HCT116 (cell line): ENCODE measurements at regions not wholly inside any gene's neighbourhood (a gene's known extent, or its start where the extent isn't known, plus 50 kb on each side); places are given as distances from the start of the nearest gene placed in this dataset.

Experiments used
- ATAC-seq: fragments of 200-7000 bp; cut with Tn5 transposase; 2 replicates; pipeline ENCODE4 v1.9.1; 2020; ENCODE audit warnings: mild to moderate bottlenecking, moderate library complexity
- BruUV-seq: library from RNA; stranded (reverse); fragments of 400-500 nt; replicated peaks from 2 replicates; lab custom pipeline; 2021; lab: Mats Ljungman, UMichigan
- CTCF ChIA-PET: fragments of 300-600 bp; sonication (Branson Sonifier 250); formaldehyde crosslinking; loops from one replicate; lab custom pipeline; 2021; ENCODE audit warnings: antibody characterized with exemption; lab: Charles Lee
- POLR2A ChIA-PET: fragments of 300-600, 350-600 bp; sonication (Branson Sonifier 250); formaldehyde crosslinking; loops from one replicate; lab custom pipeline; 2021; ENCODE audit warnings: antibody characterized with exemption; lab: Charles Lee
- RAD21 ChIA-PET, 2 experiments: fragments of 300-600 bp; sonication (Branson Sonifier 250); formaldehyde crosslinking; loops; one replicate each; lab custom pipeline; 2023; ENCODE audit warnings: low total read pairs in 2 of 2; ENCODE audit not compliant: uncharacterized antibody in 2 of 2, unreplicated experiment in 2 of 2, low non-redundant PET in 1 of 2; lab: Charles Lee
- DNase-seq: peaks from one replicate; pipeline ENCODE4 v3.0.0-alpha.2; 2010; ENCODE audit warnings: low read depth, low spot score
- H2AFZ ChIP-seq: fragments of 200-600 bp; shearing (Covaris generic), sonication (generic); 2 replicates; pipeline ENCODE4 v1.6.1; 2017; ENCODE audit warnings: low read depth, mixed run types, mixed read lengths, antibody characterized with exemption, low read length; ENCODE audit not compliant: poor library complexity, severe bottlenecking
- H3K27ac ChIP-seq: 2 replicates; pipeline ENCODE4 v1.5.1; 2012; ENCODE audit warnings: low read depth, low read length
- H3K27me3 ChIP-seq: fragments of 200-600 bp; sonication (generic); 2 replicates; pipeline ENCODE4 v1.6.1; 2016; ENCODE audit warnings: mixed run types, low read length, mixed read lengths; ENCODE audit not compliant: insufficient read depth
- H3K36me3 ChIP-seq, 2 experiments: fragments of 200-500 bp in 1 of 2; fragments of 200-600 bp in 1 of 2; sonication (Bioruptor generic) in 1 of 2; sonication (generic) in 1 of 2; 2 replicates each; pipeline versions ENCODE4 v1.5.1 to v1.6.1; 2014 to 2016; ENCODE audit warnings: low read length in 2 of 2, inconsistent platforms in 1 of 2, mixed read lengths in 1 of 2, mixed run types in 1 of 2; ENCODE audit not compliant: insufficient read depth in 2 of 2, control insufficient read depth in 1 of 2
- H3K4me1 ChIP-seq, 2 experiments: fragments of 200-600 bp in 1 of 2; sonication (generic) in 1 of 2; 2 replicates each; pipeline versions ENCODE4 v1.5.1 to v1.6.1; 2012 to 2017; ENCODE audit warnings: low read length in 2 of 2, inconsistent platforms in 1 of 2, mild to moderate bottlenecking in 1 of 2, mixed read lengths in 1 of 2, mixed run types in 1 of 2, moderate library complexity in 1 of 2; ENCODE audit not compliant: insufficient read depth in 2 of 2, control insufficient read depth in 1 of 2
- H3K4me2 ChIP-seq: fragments of 200-600 bp; sonication (generic); 2 replicates; pipeline ENCODE4 v1.6.1; 2017; ENCODE audit warnings: mixed run types, low read length, mixed read lengths
- H3K4me3 ChIP-seq, 2 experiments: fragments of 200-600 bp in 1 of 2; sonication (generic) in 1 of 2; replicated peaks in 1 of 2; 2 replicates each; pipeline ENCODE4 v1.5.1; 2011 to 2016; ENCODE audit warnings: low read length in 2 of 2, control low read depth in 1 of 2, low read depth in 1 of 2, mild to moderate bottlenecking in 1 of 2, mixed read lengths in 1 of 2, mixed run types in 1 of 2
- H3K79me2 ChIP-seq: fragments of 200-600 bp; sonication (generic); 2 replicates; pipeline ENCODE4 v1.6.1; 2017; ENCODE audit warnings: mild to moderate bottlenecking, mixed run types, low read length, moderate library complexity, mixed read lengths; ENCODE audit not compliant: insufficient read depth
- H3K9ac ChIP-seq: fragments of 200-600 bp; sonication (generic); 2 replicates; pipeline ENCODE4 v1.6.1; 2016; ENCODE audit warnings: low read length, mixed read lengths
- H3K9me2 ChIP-seq: fragments of 200-600 bp; sonication (generic), shearing (Covaris generic); 2 replicates; pipeline ENCODE4 v1.6.1; 2017; ENCODE audit warnings: mixed run types, mild to moderate bottlenecking, moderate library complexity; ENCODE audit not compliant: insufficient read depth
- H3K9me3 ChIP-seq, 2 experiments: fragments of 200-500 bp in 1 of 2; fragments of 200-600 bp in 1 of 2; sonication (Bioruptor generic) in 1 of 2; sonication (generic) in 1 of 2; 2 replicates each; pipeline ENCODE4 v1.6.1; 2014 to 2017; ENCODE audit warnings: low read length in 2 of 2, mixed read lengths in 2 of 2, inconsistent platforms in 1 of 2, low read depth in 1 of 2, mild to moderate bottlenecking in 1 of 2, mixed run types in 1 of 2, moderate library complexity in 1 of 2; ENCODE audit not compliant: control insufficient read depth in 1 of 2, insufficient read depth in 1 of 2
- H4K20me1 ChIP-seq: fragments of 200-600 bp; sonication (generic), shearing (Covaris generic); 2 replicates; pipeline ENCODE4 v1.6.1; 2017; ENCODE audit warnings: mixed run types, mild to moderate bottlenecking, moderate library complexity; ENCODE audit not compliant: insufficient read depth
- CBX3 ChIP-seq: IDR thresholded peaks from 2 replicates; pipeline ENCODE4 v1.6.1; 2012; ENCODE audit warnings: low read depth
- CEBPB ChIP-seq: IDR thresholded peaks from 2 replicates; pipeline ENCODE4 v1.6.1; 2012; ENCODE audit warnings: low read depth
- CTCF ChIP-seq, 3 experiments: fragments of 200-600 bp in 1 of 3; sonication (generic) in 1 of 3; IDR thresholded peaks in 2 of 3; conservative IDR thresholded peaks in 1 of 3; 2 replicates each; pipeline ENCODE4 v1.5.1; 2012 to 2017; ENCODE audit warnings: low read depth in 2 of 3, low read length in 2 of 3, antibody characterized with exemption in 1 of 3, borderline replicate concordance in 1 of 3, control low read depth in 1 of 3, mild to moderate bottlenecking in 1 of 3, mixed read lengths in 1 of 3, mixed run types in 1 of 3, moderate library complexity in 1 of 3; ENCODE audit not compliant: insufficient read depth in 1 of 3
- EGR1 ChIP-seq: IDR thresholded peaks from 2 replicates; pipeline ENCODE4 v1.6.1; 2012; ENCODE audit warnings: low read depth
- ELF1 ChIP-seq: IDR thresholded peaks from 2 replicates; pipeline ENCODE4 v1.6.1; 2012; ENCODE audit warnings: low read depth, borderline replicate concordance
- EZH2 ChIP-seq: fragments of 200-600 bp; sonication (generic); IDR thresholded peaks from 2 replicates; pipeline ENCODE4 v1.6.1; 2017; ENCODE audit warnings: antibody characterized with exemption, mixed run types
- FOSL1 ChIP-seq: IDR thresholded peaks from 2 replicates; pipeline ENCODE4 v1.6.1; 2012; ENCODE audit warnings: low read depth
- JUND ChIP-seq: IDR thresholded peaks from 2 replicates; pipeline ENCODE4 v1.6.1; 2012
- MAX ChIP-seq: IDR thresholded peaks from 2 replicates; pipeline ENCODE4 v1.6.1; 2012
- POLR2A ChIP-seq: IDR thresholded peaks from 2 replicates; pipeline ENCODE4 v1.7.0; 2011; ENCODE audit warnings: borderline replicate concordance; ENCODE audit not compliant: insufficient read depth, insufficient read length; ENCODE audit errors: extremely low read depth
- RAD21 ChIP-seq: IDR thresholded peaks from 2 replicates; pipeline ENCODE4 v1.6.1; 2012; ENCODE audit warnings: low read depth, mild to moderate bottlenecking
- SIN3A ChIP-seq: IDR thresholded peaks from 2 replicates; pipeline ENCODE4 v1.6.1; 2012; ENCODE audit warnings: low read depth
- SP1 ChIP-seq: IDR thresholded peaks from 2 replicates; pipeline ENCODE4 v1.6.1; 2012; ENCODE audit warnings: low read depth
- TCF7L2 ChIP-seq: IDR thresholded peaks from 2 replicates; pipeline ENCODE4 v1.7.0; 2011; ENCODE audit warnings: borderline replicate concordance, inconsistent platforms; ENCODE audit not compliant: insufficient read depth, insufficient read length; ENCODE audit errors: extremely low read depth
- ZNF274 ChIP-seq: fragments of 200-500 bp; sonication (Bioruptor generic); IDR thresholded peaks from 2 replicates; pipeline ENCODE4 v1.6.1; 2014; ENCODE audit warnings: mild to moderate bottlenecking, low read depth, low read length, inconsistent platforms
- intact Hi-C: fragments of 100-400 bp; cut with micrococcal nuclease; formaldehyde crosslinking; loops from 2 replicates; pipeline ENCODE4 v1.10.0; 2022
- TF ChIP-seq, protein P1 (sequence below): IDR thresholded peaks from 2 replicates; pipeline ENCODE4 v1.6.1; 2012; ENCODE audit warnings: low read depth

GRCh38 chr10:123359539-123359938 lies 205.3 kb downstream of the BUB3 start:
- intact Hi-C loops, result no loop called here
- no peak for TF ChIP-seq TCF7L2
- TF ChIP-seq ZNF274, result no peak
- no peak for TF ChIP-seq EZH2
- TF ChIP-seq CTCF (IDR thresholded peaks at IDR 0.05 in 2 of 3, conservative IDR thresholded peaks at IDR 0.05 in 1 of 3; ENCODE audit: borderline replicate concordance in 1 of 3, insufficient read depth in 1 of 3, low read depth in 2 of 3, low read length in 2 of 3), result no peak
- TF ChIP-seq FOSL1, result no peak
- TF ChIP-seq POLR2A, result no peak
- TF ChIP-seq MAX, result no peak
- Histone ChIP-seq H3K9me3 (no peaks in the 10 kb centered on the region), H3K27me3 (no peaks in the 10 kb centered on the region), H3K36me3 (no peaks in the 10 kb centered on the region), H3K9me2 (no peaks in the 10 kb centered on the region), H4K20me1 (no peaks in the 10 kb centered on the region), H3K9ac (no peak overlapping the region), H3K4me3 (no peak overlapping the region), H3K27ac (no peak overlapping the region), H3K79me2 (no peaks in the 10 kb centered on the region), H3K4me2 (no peak overlapping the region), H2AFZ (no peak overlapping the region), H3K4me1 (no peaks in the 10 kb centered on the region)
- DNase-seq (no peak), ATAC-seq (no peak)
- ChIA-PET RAD21 (no interaction called here), CTCF (no interaction called here), POLR2A (no interaction called here)
- no TSS peak for BruUV-seq

DNA sequence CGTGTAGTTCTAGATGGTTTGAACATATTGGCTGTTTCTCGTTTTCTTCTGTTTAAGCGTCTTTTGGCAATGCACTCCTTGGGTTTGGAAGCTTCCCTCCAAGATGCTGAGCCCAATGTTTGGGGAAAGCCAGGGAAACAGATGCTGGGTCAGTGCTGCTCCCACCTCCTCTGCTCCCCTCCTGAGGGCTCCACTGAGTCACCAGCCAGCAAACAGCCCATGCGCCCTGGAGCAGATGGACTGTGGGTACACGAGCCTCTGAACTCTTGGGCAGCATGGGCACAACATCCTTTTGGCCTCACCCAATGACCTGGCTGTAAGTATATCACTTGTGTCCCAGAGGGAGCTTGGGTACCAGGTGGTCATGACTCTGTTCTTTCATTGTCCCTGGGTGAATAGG lies 207.6 kb downstream of the BUB3 start:
- H3K27me3 ChIP-seq, result no peaks in the 10 kb centered on the region
- no peak overlapping the region for H2AFZ ChIP-seq
- no peaks in the 10 kb centered on the region for H3K36me3 ChIP-seq
- CTCF ChIA-PET, result no interaction called here
- no peak for TF ChIP-seq TCF7L2
- TF ChIP-seq MAX, result no peak
- TF ChIP-seq CEBPB, result no peak
- TF ChIP-seq, protein P1, sequence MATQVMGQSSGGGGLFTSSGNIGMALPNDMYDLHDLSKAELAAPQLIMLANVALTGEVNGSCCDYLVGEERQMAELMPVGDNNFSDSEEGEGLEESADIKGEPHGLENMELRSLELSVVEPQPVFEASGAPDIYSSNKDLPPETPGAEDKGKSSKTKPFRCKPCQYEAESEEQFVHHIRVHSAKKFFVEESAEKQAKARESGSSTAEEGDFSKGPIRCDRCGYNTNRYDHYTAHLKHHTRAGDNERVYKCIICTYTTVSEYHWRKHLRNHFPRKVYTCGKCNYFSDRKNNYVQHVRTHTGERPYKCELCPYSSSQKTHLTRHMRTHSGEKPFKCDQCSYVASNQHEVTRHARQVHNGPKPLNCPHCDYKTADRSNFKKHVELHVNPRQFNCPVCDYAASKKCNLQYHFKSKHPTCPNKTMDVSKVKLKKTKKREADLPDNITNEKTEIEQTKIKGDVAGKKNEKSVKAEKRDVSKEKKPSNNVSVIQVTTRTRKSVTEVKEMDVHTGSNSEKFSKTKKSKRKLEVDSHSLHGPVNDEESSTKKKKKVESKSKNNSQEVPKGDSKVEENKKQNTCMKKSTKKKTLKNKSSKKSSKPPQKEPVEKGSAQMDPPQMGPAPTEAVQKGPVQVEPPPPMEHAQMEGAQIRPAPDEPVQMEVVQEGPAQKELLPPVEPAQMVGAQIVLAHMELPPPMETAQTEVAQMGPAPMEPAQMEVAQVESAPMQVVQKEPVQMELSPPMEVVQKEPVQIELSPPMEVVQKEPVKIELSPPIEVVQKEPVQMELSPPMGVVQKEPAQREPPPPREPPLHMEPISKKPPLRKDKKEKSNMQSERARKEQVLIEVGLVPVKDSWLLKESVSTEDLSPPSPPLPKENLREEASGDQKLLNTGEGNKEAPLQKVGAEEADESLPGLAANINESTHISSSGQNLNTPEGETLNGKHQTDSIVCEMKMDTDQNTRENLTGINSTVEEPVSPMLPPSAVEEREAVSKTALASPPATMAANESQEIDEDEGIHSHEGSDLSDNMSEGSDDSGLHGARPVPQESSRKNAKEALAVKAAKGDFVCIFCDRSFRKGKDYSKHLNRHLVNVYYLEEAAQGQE, result no peak
- TF ChIP-seq JUND, result no peak
- no peak for TF ChIP-seq ELF1
- no peak for TF ChIP-seq CBX3
- TF ChIP-seq RAD21, result no peak
- TF ChIP-seq SIN3A, result no peak
- TF ChIP-seq EGR1, result no peak
- TF ChIP-seq SP1, result no peak
- TF ChIP-seq, all 23 proteins: peak for 0
- H3K4me2 ChIP-seq, result no peak overlapping the region
- no peaks in the 10 kb centered on the region for H4K20me1 ChIP-seq
- no peaks in the 10 kb centered on the region for H3K9me2 ChIP-seq
- no peaks in the 10 kb centered on the region for H3K4me1 ChIP-seq
- no TSS peak for BruUV-seq
- intact Hi-C loops, result no loop called here
- ATAC-seq (no peak), DNase-seq (no peak)
- no peak overlapping the region for H3K4me3 ChIP-seq
- ChIA-PET RAD21 (no interaction called here), POLR2A (no interaction called here)
- H3K79me2 ChIP-seq, result no peaks in the 10 kb centered on the region
- H3K9me3 ChIP-seq, result no peaks in the 10 kb centered on the region
- no peak overlapping the region for H3K27ac ChIP-seq
- no peak overlapping the region for H3K9ac ChIP-seq
